ENCODE measurements at regions not wholly inside any gene's neighbourhood (a gene's known extent, or its start where the extent isn't known, plus 50 kb on each side); places are given as distances from the start of the nearest gene placed in this dataset.

- TF ChIP-seq, protein P1, sequence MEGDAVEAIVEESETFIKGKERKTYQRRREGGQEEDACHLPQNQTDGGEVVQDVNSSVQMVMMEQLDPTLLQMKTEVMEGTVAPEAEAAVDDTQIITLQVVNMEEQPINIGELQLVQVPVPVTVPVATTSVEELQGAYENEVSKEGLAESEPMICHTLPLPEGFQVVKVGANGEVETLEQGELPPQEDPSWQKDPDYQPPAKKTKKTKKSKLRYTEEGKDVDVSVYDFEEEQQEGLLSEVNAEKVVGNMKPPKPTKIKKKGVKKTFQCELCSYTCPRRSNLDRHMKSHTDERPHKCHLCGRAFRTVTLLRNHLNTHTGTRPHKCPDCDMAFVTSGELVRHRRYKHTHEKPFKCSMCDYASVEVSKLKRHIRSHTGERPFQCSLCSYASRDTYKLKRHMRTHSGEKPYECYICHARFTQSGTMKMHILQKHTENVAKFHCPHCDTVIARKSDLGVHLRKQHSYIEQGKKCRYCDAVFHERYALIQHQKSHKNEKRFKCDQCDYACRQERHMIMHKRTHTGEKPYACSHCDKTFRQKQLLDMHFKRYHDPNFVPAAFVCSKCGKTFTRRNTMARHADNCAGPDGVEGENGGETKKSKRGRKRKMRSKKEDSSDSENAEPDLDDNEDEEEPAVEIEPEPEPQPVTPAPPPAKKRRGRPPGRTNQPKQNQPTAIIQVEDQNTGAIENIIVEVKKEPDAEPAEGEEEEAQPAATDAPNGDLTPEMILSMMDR (IDR thresholded peaks at IDR 0.05; ENCODE audit: low read length), result no peak
- no peak for TF ChIP-seq EZH2 (IDR thresholded peaks at IDR 0.05; ENCODE audit: borderline replicate concordance, low read length)
These were observed 102.6 kb upstream of the ABI3BP start for GRCh38 chr3:101095693-101096430.

All from OCI-LY1 (cell line).